GM12874 (cell line): ENCODE measurements at regions not wholly inside any gene's neighbourhood (a gene's known extent, or its start where the extent isn't known, plus 50 kb on each side); places are given as distances from the start of the nearest gene placed in this dataset.

Experiments used
- TF ChIP-seq, protein P1 (sequence below): IDR thresholded peaks from 2 replicates; pipeline ENCODE4 v1.5.1; 2011; ENCODE audit warnings: low read depth, mild to moderate bottlenecking, control low read depth, low read length, moderate library complexity; ENCODE audit not compliant: insufficient read depth

GRCh38 chr6:76533661-76534060, 461.2 kb upstream of the IMPG1 start:
- TF ChIP-seq, protein P1, sequence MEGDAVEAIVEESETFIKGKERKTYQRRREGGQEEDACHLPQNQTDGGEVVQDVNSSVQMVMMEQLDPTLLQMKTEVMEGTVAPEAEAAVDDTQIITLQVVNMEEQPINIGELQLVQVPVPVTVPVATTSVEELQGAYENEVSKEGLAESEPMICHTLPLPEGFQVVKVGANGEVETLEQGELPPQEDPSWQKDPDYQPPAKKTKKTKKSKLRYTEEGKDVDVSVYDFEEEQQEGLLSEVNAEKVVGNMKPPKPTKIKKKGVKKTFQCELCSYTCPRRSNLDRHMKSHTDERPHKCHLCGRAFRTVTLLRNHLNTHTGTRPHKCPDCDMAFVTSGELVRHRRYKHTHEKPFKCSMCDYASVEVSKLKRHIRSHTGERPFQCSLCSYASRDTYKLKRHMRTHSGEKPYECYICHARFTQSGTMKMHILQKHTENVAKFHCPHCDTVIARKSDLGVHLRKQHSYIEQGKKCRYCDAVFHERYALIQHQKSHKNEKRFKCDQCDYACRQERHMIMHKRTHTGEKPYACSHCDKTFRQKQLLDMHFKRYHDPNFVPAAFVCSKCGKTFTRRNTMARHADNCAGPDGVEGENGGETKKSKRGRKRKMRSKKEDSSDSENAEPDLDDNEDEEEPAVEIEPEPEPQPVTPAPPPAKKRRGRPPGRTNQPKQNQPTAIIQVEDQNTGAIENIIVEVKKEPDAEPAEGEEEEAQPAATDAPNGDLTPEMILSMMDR, result no peak

GRCh38 chr6:76532647-76533046, 460.2 kb upstream of the IMPG1 start:
- TF ChIP-seq, protein P1, result no peak

- TF ChIP-seq, protein P1, result no peak
Measured at GRCh38 chr6:76518443-76518842, 446.0 kb upstream of the IMPG1 start.

DNA sequence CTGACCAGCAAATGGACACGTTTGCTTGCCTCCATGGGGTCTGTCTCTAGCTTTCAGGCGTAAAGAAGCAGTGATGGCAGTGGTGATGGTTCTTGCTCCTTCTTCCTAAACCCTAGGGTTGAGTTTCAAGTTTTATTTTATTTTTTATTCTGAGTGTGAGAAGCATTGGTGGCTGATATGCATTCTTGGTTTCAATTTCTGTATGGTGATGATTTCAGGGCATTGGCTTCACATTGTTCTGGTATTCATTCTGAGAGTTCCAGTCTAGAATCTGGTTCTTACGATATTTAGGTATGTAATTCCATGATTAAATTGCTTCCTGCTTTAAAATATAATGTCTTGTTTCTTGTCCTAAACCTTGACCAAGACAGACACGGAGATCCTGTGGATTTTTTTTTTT, 444.5 kb upstream of the IMPG1 start:
- TF ChIP-seq, protein P1, result no peak

- TF ChIP-seq, protein P1, result no peak
Measured at GRCh38 chr6:76510489-76510888, 438.0 kb upstream of the IMPG1 start.

DNA sequence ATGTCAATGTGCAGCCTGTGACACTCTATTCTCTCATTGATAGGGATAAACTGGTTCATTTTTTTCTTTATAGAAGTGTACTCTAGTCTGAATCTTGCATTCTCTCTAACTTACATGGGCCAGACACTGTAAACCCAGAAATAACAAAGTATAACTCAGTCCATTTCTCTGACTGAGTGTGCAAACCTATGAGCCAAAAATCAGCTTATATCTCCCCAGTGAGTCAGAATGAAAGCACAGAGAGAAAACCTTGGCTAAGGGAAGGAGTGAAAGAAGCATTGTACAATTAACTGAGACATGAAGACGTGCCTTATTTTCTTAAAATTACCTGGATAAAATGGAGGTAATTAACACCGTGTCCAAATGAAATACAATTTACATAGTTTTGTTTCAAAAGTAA, 436.9 kb upstream of the IMPG1 start:
- TF ChIP-seq, protein P1, result no peak

- TF ChIP-seq, protein P1, result no peak
Measured at GRCh38 chr6:76506808-76507207, 434.3 kb upstream of the IMPG1 start.

GRCh38 chr6:76495909-76496308, 423.4 kb upstream of the IMPG1 start:
- TF ChIP-seq, protein P1, result no peak
